ENCODE measurements at regions not wholly inside any gene's neighbourhood (a gene's known extent, or its start where the extent isn't known, plus 50 kb on each side); places are given as distances from the start of the nearest gene placed in this dataset.

DNA sequence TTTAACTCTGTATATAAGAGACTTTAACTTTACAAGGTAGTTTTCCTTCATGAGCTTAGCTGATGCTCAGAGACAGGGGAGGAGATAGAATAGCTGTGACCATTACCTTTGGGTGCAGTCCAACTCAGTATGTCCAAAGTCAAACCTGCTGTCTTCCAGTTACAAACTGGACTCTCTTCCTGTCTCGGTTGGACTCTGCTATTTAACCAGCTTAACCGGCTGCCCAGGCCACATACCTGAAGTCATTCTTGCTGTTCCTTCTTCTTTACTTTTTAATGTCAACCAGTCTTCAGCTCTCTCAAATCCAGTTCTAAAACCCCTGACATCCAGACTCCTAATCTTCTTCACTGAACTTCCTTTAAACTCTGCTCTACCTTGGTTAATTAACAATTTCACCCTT lies 138.3 kb upstream of the TSHZ2 start:
- Histone ChIP-seq H3F3A (ENCODE audit: insufficient read depth, low read depth) (no peaks in the 10 kb centered on the region), H3K36me3 (ENCODE audit: low read depth) (no peaks in the 10 kb centered on the region), H3K4me1 (replicated peaks; ENCODE audit: insufficient read depth) (no peaks in the 10 kb centered on the region), H3K27ac (no peak overlapping the region), H3K9me3 (ENCODE audit: insufficient read depth, low read depth) (no peaks in the 10 kb centered on the region), H3K9me2 (ENCODE audit: insufficient read depth) (no peaks in the 10 kb centered on the region), H4K20me1 (ENCODE audit: insufficient read depth) (no peaks in the 10 kb centered on the region), H2AFZ (no peak overlapping the region), H3K4me3 (no peak overlapping the region), H3K4me2 (no peak overlapping the region), H3K27me3 (ENCODE audit: insufficient read depth, low read depth) (peaks cover 33% of the 10 kb centered on the region; the same call in 1 of the 2 replicates), H3K79me2 (ENCODE audit: low read depth) (no peaks in the 10 kb centered on the region)
- ChIA-PET POLR2A (ENCODE audit: unreplicated experiment) (no interaction called here), CTCF (no interaction called here)
- intact Hi-C loops (cut with micrococcal nuclease; ENCODE audit: unreplicated experiment) = no loop called here
- no peak for TF ChIP-seq EZH2 (IDR thresholded peaks at IDR 0.05; ENCODE audit: low read depth)
- TF ChIP-seq, protein P1, sequence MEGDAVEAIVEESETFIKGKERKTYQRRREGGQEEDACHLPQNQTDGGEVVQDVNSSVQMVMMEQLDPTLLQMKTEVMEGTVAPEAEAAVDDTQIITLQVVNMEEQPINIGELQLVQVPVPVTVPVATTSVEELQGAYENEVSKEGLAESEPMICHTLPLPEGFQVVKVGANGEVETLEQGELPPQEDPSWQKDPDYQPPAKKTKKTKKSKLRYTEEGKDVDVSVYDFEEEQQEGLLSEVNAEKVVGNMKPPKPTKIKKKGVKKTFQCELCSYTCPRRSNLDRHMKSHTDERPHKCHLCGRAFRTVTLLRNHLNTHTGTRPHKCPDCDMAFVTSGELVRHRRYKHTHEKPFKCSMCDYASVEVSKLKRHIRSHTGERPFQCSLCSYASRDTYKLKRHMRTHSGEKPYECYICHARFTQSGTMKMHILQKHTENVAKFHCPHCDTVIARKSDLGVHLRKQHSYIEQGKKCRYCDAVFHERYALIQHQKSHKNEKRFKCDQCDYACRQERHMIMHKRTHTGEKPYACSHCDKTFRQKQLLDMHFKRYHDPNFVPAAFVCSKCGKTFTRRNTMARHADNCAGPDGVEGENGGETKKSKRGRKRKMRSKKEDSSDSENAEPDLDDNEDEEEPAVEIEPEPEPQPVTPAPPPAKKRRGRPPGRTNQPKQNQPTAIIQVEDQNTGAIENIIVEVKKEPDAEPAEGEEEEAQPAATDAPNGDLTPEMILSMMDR (conservative IDR thresholded peaks at IDR 0.05) = no peak
- no peak for DNase-seq
- BruUV-seq (replicated peaks) = no TSS peak

DNA sequence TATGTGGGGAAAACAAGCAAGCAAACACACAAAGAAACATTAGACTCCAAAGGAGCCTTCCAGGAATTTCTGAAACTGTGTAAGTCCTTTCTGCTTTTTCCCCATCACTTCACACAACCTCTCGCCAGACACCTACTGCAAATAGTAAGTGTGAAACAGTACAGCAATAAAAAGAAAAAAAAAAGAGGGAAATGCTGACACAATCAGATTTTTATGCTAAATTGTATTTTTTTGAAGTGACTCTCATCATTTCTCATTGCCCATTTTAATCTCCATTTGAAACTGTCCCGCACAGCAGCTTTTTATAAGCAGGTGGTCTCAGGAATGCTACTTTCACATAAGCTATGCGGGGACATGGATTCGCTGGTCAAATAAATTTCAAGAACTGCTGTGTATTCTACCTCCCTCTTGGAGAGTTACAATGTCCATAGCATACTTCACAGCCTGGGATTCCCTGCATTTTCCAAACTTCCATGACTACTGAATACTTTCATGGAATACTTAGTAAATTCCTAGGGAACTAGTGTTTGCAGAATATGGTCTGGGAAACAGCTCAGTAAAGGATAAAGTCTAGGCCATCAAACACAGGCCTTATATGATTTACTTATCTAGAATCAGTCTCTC lies 139.9 kb upstream of the TSHZ2 start:
- BruUV-seq (replicated peaks) = no TSS peak
- peaks cover 25% of the 10 kb centered on the region; the same call in 1 of the 2 replicates for H3K27me3 ChIP-seq (ENCODE audit: insufficient read depth, low read depth)
- H2AFZ ChIP-seq = no peak overlapping the region
- H3F3A ChIP-seq (ENCODE audit: insufficient read depth, low read depth) = no peaks in the 10 kb centered on the region
- ChIA-PET CTCF (no interaction called here), POLR2A (ENCODE audit: unreplicated experiment) (no interaction called here)
- no peaks in the 10 kb centered on the region for H3K79me2 ChIP-seq (ENCODE audit: low read depth)
- intact Hi-C loops (cut with micrococcal nuclease; ENCODE audit: unreplicated experiment) = no loop called here
- no peak overlapping the region for H3K4me3 ChIP-seq
- no peaks in the 10 kb centered on the region for H4K20me1 ChIP-seq (ENCODE audit: insufficient read depth)
- no peak overlapping the region for H3K4me2 ChIP-seq
- DNase-seq = no peak
- no peaks in the 10 kb centered on the region for H3K4me1 ChIP-seq (replicated peaks; ENCODE audit: insufficient read depth)
- TF ChIP-seq, protein P1 (conservative IDR thresholded peaks at IDR 0.05) = no peak
- TF ChIP-seq EZH2 (IDR thresholded peaks at IDR 0.05; ENCODE audit: low read depth) = no peak
- no peaks in the 10 kb centered on the region for H3K9me2 ChIP-seq (ENCODE audit: insufficient read depth)
- no peaks in the 10 kb centered on the region for H3K36me3 ChIP-seq (ENCODE audit: low read depth)
- no peak overlapping the region for H3K27ac ChIP-seq
- H3K9me3 ChIP-seq (ENCODE audit: insufficient read depth, low read depth) = no peaks in the 10 kb centered on the region

DNA sequence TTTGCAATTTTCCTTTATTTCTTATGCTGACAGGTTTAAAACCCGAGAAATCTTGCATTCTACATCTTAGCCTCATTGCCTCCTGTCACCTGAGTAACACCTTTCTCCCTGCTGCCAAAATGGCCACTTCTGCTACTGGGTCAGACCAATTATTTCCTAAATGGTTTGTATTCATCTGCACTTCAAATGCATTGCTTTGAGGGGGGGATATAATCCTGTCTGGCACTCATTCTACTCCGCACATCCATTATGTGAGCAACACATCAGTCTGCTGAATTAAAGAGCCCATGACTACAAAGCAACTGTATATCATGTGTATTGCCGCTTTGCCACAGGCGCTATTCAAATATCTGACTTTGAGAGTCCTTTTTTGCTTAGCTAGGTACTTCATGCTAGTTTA lies 141.6 kb upstream of the TSHZ2 start:
- intact Hi-C loops (cut with micrococcal nuclease; ENCODE audit: unreplicated experiment) = no loop called here
- POLR2A ChIA-PET (ENCODE audit: unreplicated experiment) = no interaction called here
- no TSS peak for BruUV-seq (replicated peaks)

More for the DNA sequence above, 141.6 kb upstream of the TSHZ2 start:
- Histone ChIP-seq H3K9me2 (ENCODE audit: insufficient read depth) (no peaks in the 10 kb centered on the region), H3K9me3 (ENCODE audit: insufficient read depth, low read depth) (no peaks in the 10 kb centered on the region), H3F3A (ENCODE audit: insufficient read depth, low read depth) (no peaks in the 10 kb centered on the region), H3K79me2 (ENCODE audit: low read depth) (no peaks in the 10 kb centered on the region), H3K4me3 (no peak overlapping the region), H3K4me1 (replicated peaks; ENCODE audit: insufficient read depth) (no peaks in the 10 kb centered on the region), H3K36me3 (ENCODE audit: low read depth) (no peaks in the 10 kb centered on the region), H2AFZ (no peak overlapping the region), H4K20me1 (ENCODE audit: insufficient read depth) (no peaks in the 10 kb centered on the region), H3K27me3 (ENCODE audit: insufficient read depth, low read depth) (peaks cover 26% of the 10 kb centered on the region; the same call in 1 of the 2 replicates), H3K27ac (no peak overlapping the region), H3K4me2 (no peak overlapping the region)
- CTCF ChIA-PET = no interaction called here
- no peak for DNase-seq
- TF ChIP-seq EZH2 (IDR thresholded peaks at IDR 0.05; ENCODE audit: low read depth) = no peak
- TF ChIP-seq, protein P1 (conservative IDR thresholded peaks at IDR 0.05) = no peak

Data from PC-9 (cell line).